DOHH2 (cell line): ENCODE measurements at regions not wholly inside any gene's neighbourhood (a gene's known extent, or its start where the extent isn't known, plus 50 kb on each side); places are given as distances from the start of the nearest gene placed in this dataset.

Experiments used
- H3F3A ChIP-seq: fragments of 200-600 bp; sonication (generic), shearing (Covaris generic); 2 replicates; pipeline ENCODE4 v1.6.0; 2016; ENCODE audit warnings: antibody characterized with exemption, mild to moderate bottlenecking; ENCODE audit not compliant: control insufficient read depth, insufficient read depth
- H3K27ac ChIP-seq: fragments of 200-600 bp; sonication (generic); 2 replicates; pipeline ENCODE4 v1.5.1; 2014; ENCODE audit warnings: low read depth, mild to moderate bottlenecking, low read length, moderate library complexity
- H3K27me3 ChIP-seq: fragments of 200-600 bp; sonication (generic); 2 replicates; pipeline ENCODE4 v1.6.1; 2014; ENCODE audit warnings: mild to moderate bottlenecking, low read length, mixed read lengths; ENCODE audit not compliant: control insufficient read depth
- H3K36me3 ChIP-seq: fragments of 200-600 bp; sonication (generic); 2 replicates; pipeline ENCODE4 v1.6.1; 2014; ENCODE audit warnings: mild to moderate bottlenecking, low read length, moderate library complexity, mixed read lengths; ENCODE audit not compliant: control insufficient read depth
- H3K4me1 ChIP-seq: fragments of 200-600 bp; sonication (generic); 2 replicates; pipeline ENCODE4 v1.6.1; 2014; ENCODE audit warnings: mild to moderate bottlenecking, low read length, mixed read lengths; ENCODE audit not compliant: control insufficient read depth
- H3K4me2 ChIP-seq: fragments of 200-600 bp; sonication (generic); 2 replicates; pipeline ENCODE4 v1.6.0; 2014; ENCODE audit warnings: mild to moderate bottlenecking, low read length, moderate library complexity
- H3K4me3 ChIP-seq: fragments of 200-600 bp; sonication (generic); 2 replicates; pipeline ENCODE4 v1.5.1; 2014; ENCODE audit warnings: mild to moderate bottlenecking, low read length, mixed read lengths
- H3K79me2 ChIP-seq: fragments of 200-600 bp; sonication (generic); 2 replicates; pipeline ENCODE4 v1.6.1; 2014; ENCODE audit warnings: mild to moderate bottlenecking, low read length, mixed read lengths; ENCODE audit not compliant: control insufficient read depth
- H3K9me2 ChIP-seq: fragments of 200-600 bp; sonication (generic); replicated peaks from 2 replicates; pipeline ENCODE4 v1.6.1; 2014; ENCODE audit warnings: mild to moderate bottlenecking, low read length, mixed read lengths; ENCODE audit not compliant: control insufficient read depth
- H3K9me3 ChIP-seq: fragments of 200-600 bp; sonication (generic); 2 replicates; pipeline ENCODE4 v1.6.1; 2014; ENCODE audit warnings: antibody characterized with exemption, low read length, mixed read lengths; ENCODE audit not compliant: control insufficient read depth, insufficient read depth
- H4K20me1 ChIP-seq: fragments of 200-600 bp; sonication (generic); 2 replicates; pipeline ENCODE4 v1.6.0; 2014; ENCODE audit warnings: low read depth, mild to moderate bottlenecking, antibody characterized with exemption, low read length, moderate library complexity; ENCODE audit not compliant: control insufficient read depth, insufficient read depth
- CTCF ChIP-seq: fragments of 200-600 bp; sonication (generic); IDR thresholded peaks from one replicate; pipeline ENCODE4 v1.5.1; 2014; ENCODE audit warnings: antibody characterized with exemption, mild to moderate bottlenecking, low read depth, low read length; ENCODE audit not compliant: poor library complexity, severe bottlenecking
- EZH2phosphoT487 ChIP-seq: fragments of 200-600 bp; sonication (generic); IDR thresholded peaks from 2 replicates; pipeline ENCODE4 v1.6.1; 2017; ENCODE audit warnings: borderline replicate concordance, mild to moderate bottlenecking, antibody characterized with exemption, low read length, moderate library complexity, mixed read lengths

DNA sequence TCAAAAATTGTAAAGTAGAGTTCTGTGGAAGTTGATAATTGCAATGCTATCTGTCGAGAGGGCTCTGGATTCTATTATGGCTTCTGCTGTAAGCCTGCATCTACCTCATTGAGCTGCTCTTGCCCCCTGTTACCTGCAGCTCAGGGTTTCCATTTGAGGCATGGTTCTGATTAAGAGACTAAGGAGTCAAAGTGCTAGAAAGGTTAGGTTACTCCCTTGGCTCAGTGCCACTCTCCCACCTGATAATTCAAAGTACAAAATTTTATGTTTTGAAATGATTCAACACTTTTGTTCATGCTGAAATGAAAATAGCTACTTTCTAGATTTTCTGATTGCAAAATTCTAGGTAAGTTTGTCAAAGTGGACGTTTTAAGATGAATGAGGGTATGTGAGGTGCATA, 220.5 kb upstream of the SATB1 start:
- H3K4me1 ChIP-seq, result no peaks in the 10 kb centered on the region
- TF ChIP-seq CTCF (no peak), EZH2phosphoT487 (no peak)
- peaks cover 5% of the 10 kb centered on the region; the same call in 1 of the 2 replicates for H3K27me3 ChIP-seq
- no peaks in the 10 kb centered on the region for H3K9me3 ChIP-seq
- H3K4me3 ChIP-seq, result no peak overlapping the region
- H3K79me2 ChIP-seq, result no peaks in the 10 kb centered on the region
- H4K20me1 ChIP-seq, result no peaks in the 10 kb centered on the region
- H3K4me2 ChIP-seq, result no peak overlapping the region
- H3K27ac ChIP-seq, result no peak overlapping the region
- H3K36me3 ChIP-seq, result no peaks in the 10 kb centered on the region
- H3F3A ChIP-seq, result no peaks in the 10 kb centered on the region
- H3K9me2 ChIP-seq, result no peaks in the 10 kb centered on the region

GRCh38 chr3:18643281-18643680, 218.1 kb upstream of the SATB1 start:
- no peak overlapping the region for H3K4me3 ChIP-seq
- no peaks in the 10 kb centered on the region for H3K9me2 ChIP-seq
- H3F3A ChIP-seq, result no peaks in the 10 kb centered on the region
- H3K27me3 ChIP-seq, result peaks cover 5% of the 10 kb centered on the region; the same call in 1 of the 2 replicates
- H3K79me2 ChIP-seq, result no peaks in the 10 kb centered on the region
- no peak for TF ChIP-seq EZH2phosphoT487
- TF ChIP-seq CTCF, result no peak
- no peak overlapping the region for H3K4me2 ChIP-seq
- no peaks in the 10 kb centered on the region for H3K4me1 ChIP-seq
- no peak overlapping the region for H3K27ac ChIP-seq
- H4K20me1 ChIP-seq, result no peaks in the 10 kb centered on the region
- no peaks in the 10 kb centered on the region for H3K9me3 ChIP-seq
- H3K36me3 ChIP-seq, result no peaks in the 10 kb centered on the region

- Histone ChIP-seq H3K27ac (no peak overlapping the region), H3K27me3 (no peaks in the 10 kb centered on the region), H3K9me3 (no peaks in the 10 kb centered on the region), H3K36me3 (no peaks in the 10 kb centered on the region), H3F3A (no peaks in the 10 kb centered on the region), H4K20me1 (no peaks in the 10 kb centered on the region), H3K9me2 (no peaks in the 10 kb centered on the region), H3K79me2 (no peaks in the 10 kb centered on the region), H3K4me3 (no peak overlapping the region), H3K4me1 (no peaks in the 10 kb centered on the region), H3K4me2 (no peak overlapping the region)
- TF ChIP-seq CTCF (no peak), EZH2phosphoT487 (no peak)
Measured at GRCh38 chr3:18641916-18642315, 216.8 kb upstream of the SATB1 start.

- no peak for TF ChIP-seq EZH2phosphoT487
- TF ChIP-seq CTCF, result no peak
- no peaks in the 10 kb centered on the region for H3K9me3 ChIP-seq
- H3K36me3 ChIP-seq, result no peaks in the 10 kb centered on the region
- no peak overlapping the region for H3K4me3 ChIP-seq
- no peaks in the 10 kb centered on the region for H3K79me2 ChIP-seq
- no peak overlapping the region for H3K4me2 ChIP-seq
- H4K20me1 ChIP-seq, result no peaks in the 10 kb centered on the region
- no peaks in the 10 kb centered on the region for H3K27me3 ChIP-seq
- H3K9me2 ChIP-seq, result no peaks in the 10 kb centered on the region
- H3K27ac ChIP-seq, result no peak overlapping the region
- no peaks in the 10 kb centered on the region for H3K4me1 ChIP-seq
- no peaks in the 10 kb centered on the region for H3F3A ChIP-seq
Measured at GRCh38 chr3:18635215-18635614, 210.1 kb upstream of the SATB1 start.
